HG03571 (cell line): ENCODE measurements at regions not wholly inside any gene's neighbourhood (a gene's known extent, or its start where the extent isn't known, plus 50 kb on each side); places are given as distances from the start of the nearest gene placed in this dataset.
"Not testable (repeated sequence)": the region's sequence is repeated elsewhere in the genome, so short reads cannot be mapped to it uniquely, and the experiment has no call there.

ENCODE experiments used
- ATAC-seq: cut with Tn5 transposase; IDR thresholded peaks from one replicate; pipeline ENCODE4 v1.9.1; 2021; ENCODE audit not compliant: unreplicated experiment

DNA sequence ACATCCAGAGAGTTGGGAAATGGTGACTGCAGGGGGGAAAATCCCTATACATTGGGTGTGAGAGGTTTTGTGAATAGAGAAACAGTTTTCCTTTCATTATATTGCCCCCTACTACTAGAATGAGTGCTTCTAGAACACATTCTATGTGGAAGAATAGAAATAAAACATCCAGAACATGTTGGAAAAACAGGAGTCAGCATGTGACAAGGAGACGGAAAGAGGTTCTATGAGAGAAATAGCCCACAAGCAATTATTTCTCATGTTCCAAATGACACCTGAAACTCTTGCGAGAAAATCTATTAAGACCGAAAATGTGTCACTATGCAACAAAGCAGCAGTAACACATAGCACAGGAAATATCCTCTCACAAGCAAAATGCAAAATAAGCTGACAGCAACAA, 202.7 kb upstream of the SPOPL start:
- peak; percentile 47 for ATAC-seq

DNA sequence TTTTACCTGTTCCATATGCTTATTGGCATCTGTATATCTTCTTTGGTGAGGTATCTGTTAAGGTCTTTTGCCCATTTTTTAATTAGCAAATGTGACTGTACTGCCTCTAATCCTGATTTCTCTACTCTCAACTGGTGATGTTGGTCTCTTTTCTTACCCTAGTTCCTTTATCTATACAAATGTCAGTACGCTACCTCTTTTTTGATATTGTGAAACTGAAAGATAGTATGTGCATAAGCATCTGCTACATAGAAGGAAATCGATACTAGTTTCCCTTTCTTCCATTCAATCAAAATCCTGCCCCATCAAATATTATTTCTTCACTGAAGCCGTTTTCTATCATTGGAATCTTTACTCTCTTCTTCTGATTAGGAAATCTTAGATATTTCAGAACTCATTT, 194.9 kb upstream of the SPOPL start:
- ATAC-seq, result no peak

DNA sequence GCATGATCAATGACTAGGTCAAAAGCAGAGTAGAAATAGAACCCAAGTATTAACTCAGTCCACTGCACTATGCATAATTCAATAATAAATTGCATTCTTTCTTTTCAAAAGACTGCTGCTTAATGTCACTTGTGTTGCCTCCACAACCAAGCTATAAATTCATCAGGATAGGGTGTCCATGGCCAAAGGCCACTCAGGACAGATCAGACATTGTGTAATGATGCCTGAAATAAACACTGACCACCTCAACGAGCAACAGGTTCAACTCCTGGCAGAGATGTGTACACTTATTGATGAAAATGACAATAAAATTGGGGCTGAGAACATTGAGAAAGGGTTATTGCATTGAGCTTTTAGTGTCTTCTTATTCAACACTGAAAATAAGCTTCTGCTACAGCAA, 194.5 kb upstream of the SPOPL start:
- no peak for ATAC-seq

DNA sequence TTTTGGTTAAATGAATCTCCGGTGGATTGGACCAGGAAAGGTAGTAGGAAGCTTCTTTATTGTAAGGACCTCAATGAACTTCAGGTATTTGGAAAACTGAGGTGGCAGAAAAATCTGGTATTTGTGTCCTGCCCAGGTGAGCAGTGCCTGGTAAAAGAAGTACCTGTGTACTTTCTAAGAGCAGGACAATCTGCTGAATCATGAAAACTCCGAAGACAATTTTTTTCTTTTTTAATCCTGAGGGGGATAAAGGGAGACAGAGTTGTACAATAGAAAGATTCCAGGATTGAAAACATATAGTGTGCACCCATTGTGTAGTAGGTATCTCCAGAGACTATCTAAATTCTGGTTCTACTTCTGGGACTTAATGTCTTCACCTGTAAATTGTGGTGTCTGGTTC, 191.8 kb upstream of the SPOPL start:
- no peak for ATAC-seq

GRCh38 chr2:138312061-138312460, 189.5 kb upstream of the SPOPL start:
- no peak for ATAC-seq

GRCh38 chr2:138315619-138316018, 186.0 kb upstream of the SPOPL start:
- not testable (repeated sequence) for ATAC-seq

DNA sequence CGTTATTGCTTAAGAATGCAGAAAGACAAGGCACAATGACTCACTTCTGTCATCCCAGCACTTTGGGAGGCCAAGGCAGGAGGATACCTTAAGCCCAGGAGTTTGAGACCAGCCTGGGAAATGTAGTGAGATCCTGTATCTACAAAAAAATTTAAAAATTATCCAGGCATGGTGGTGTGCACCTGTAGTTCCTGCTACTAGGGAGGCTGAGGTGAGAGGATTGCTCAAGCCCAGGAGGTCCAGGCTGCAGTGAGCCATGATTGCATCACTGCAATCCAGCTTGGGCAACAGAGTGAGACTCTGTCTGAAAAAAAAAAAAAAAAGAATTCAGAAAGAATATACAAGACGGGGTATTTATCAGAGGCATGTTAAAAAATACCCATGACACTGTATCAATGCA, 182.0 kb upstream of the SPOPL start:
- no peak for ATAC-seq

DNA sequence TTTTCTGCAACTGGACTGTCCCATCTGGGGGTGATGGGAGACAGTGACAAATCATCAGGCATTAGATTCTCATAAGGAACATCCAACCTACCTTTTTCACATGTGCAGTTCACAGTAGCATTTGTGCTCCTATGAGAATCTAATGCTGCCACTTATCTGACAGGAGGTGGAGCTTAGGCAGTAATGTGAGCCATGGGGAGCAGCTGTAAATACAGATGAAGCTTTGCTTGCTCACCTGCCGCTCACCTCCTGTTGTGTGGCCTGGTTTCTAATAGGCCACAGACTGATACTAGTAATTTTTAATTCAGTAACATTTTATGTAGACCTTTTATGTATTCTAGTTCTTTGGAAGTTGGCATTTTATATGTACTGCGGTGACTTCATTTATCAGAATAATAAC, 180.1 kb upstream of the SPOPL start:
- ATAC-seq, result no peak

- ATAC-seq, result no peak
Measured at GRCh38 chr2:138323382-138324067, 178.0 kb upstream of the SPOPL start.

GRCh38 chr2:138324068-138324771, 177.3 kb upstream of the SPOPL start:
- ATAC-seq, result no peak

DNA sequence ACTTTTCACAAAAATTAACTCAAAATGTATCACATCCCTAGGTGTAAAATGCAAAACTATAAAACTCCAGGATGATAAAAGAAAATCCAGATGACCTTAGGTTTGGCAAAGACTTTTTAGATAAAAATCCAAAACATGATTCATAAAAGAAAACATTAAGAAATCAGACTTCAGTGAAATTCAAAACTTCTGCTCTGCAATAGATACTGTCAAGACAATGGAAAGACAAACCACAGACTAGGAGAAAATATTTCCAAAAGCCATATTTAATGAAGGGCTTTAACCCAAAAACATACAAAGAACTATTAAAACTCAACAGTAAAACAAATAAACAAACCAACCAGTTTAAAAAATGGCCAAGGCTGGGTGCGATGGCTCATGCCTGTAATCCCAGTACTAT, 173.6 kb upstream of the SPOPL start:
- no peak for ATAC-seq

DNA sequence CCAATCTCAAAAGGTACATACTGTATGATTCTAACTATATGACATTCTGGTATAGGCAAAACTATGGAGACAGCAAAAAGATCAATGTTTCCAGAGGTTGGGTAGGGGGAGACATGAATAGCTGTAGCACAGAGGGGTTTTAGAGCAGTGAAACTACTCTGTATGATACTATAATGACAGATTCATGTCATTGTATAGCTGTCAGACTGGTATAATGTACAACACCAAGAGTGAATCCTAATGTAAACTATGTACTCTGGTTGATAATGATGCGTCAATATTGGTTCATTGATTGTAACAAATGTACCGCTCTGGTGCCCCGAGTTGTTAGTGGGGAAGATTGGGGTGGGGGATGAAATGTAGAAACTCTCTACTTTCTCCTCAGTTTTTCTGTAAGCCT, 172.4 kb upstream of the SPOPL start:
- ATAC-seq, result no peak

GRCh38 chr2:138329591-138329990, 172.0 kb upstream of the SPOPL start:
- no peak for ATAC-seq

GRCh38 chr2:138333121-138333520, 168.4 kb upstream of the SPOPL start:
- ATAC-seq, result no peak

DNA sequence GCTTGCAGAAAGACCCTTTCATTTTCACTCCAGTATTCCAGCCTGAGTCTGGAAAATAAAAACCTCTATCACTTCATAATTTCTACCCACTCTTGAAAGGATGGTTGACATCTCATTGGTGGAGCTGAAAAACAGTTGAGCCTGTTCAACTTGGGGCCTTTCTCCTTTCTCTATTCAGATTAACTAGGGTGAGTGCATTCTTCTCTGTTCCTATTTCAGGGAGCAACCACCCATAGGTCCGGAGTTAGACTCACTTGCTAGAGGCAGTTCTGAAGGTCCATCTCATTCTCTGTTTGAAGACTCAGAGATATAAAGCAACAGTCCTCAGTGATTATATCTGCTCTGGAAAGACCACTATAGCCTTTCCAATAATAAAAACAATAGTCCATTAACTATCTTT, 167.9 kb upstream of the SPOPL start:
- no peak for ATAC-seq

- no peak for ATAC-seq
Measured at GRCh38 chr2:138334323-138334722, 167.2 kb upstream of the SPOPL start.

- no peak for ATAC-seq
Measured at GRCh38 chr2:138335036-138335435, 166.5 kb upstream of the SPOPL start.

- no peak for ATAC-seq
Measured at GRCh38 chr2:138336146-138336545, 165.4 kb upstream of the SPOPL start.

- ATAC-seq, result no peak
Measured at GRCh38 chr2:138355244-138355643, 146.3 kb upstream of the SPOPL start.

- ATAC-seq, result no peak
Measured at GRCh38 chr2:138356178-138356577, 145.4 kb upstream of the SPOPL start.

GRCh38 chr2:138359532-138359931, 142.0 kb upstream of the SPOPL start:
- ATAC-seq, result peak; percentile 62

DNA sequence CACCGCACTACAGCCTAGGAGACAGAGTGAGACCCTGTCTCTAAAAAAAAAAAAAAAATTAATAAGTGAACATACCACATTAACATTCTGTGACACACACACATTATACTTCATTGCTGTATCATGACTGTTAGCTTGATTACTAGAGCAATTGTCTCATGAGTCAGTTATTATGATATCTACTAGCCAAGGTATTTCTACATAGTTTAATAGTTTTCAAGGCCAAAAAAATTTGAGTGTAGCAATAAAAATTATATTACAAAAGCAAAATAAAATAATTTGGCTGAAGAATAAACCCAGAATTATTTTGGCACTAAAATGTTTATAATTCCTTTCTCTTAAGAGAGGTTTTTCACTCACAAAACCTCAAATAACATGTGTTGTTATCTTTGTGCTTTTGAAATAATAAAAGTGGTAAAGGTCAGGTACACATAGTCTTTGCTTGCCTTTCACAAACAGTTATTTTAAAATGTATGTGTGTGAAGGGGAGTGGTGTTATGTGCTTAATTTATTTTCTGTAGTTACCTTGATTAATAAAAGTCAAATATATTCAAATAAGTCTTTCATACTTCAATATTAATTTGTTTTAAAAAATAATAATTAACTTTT, 136.9 kb upstream of the SPOPL start:
- ATAC-seq, result no peak
